WTC11 (cell line): ENCODE measurements at regions not wholly inside any gene's neighbourhood (a gene's known extent, or its start where the extent isn't known, plus 50 kb on each side); places are given as distances from the start of the nearest gene placed in this dataset.

Experiments used
- ATAC-seq: fragments of 200-7000 bp; cut with Tn5 transposase; 2 replicates; pipeline ENCODE4 v1.10.0; 2021; ENCODE audit warnings: mild to moderate bottlenecking, moderate library complexity
- CTCF ChIA-PET: fragments of 300-600 bp; sonication (Branson Sonifier 250); formaldehyde crosslinking; loops from one replicate; lab custom pipeline; 2021; ENCODE audit warnings: antibody characterized with exemption; lab: Charles Lee
- POLR2A ChIA-PET: fragments of 350-600 bp; sonication (Branson Sonifier 250); formaldehyde crosslinking; loops from one replicate; lab custom pipeline; 2021; ENCODE audit warnings: antibody characterized with exemption; lab: Charles Lee
- DNase-seq: peaks from one replicate; pipeline ENCODE4 v3.0.0; 2021; ENCODE audit warnings: low spot score
- H3K27ac Mint-ChIP-seq: 2 replicates; pipeline ENCODE4 v1.8.0; 2021; ENCODE audit warnings: mixed read lengths
- H3K27me3 Mint-ChIP-seq: 2 replicates; pipeline ENCODE4 v1.8.0; 2021; ENCODE audit warnings: low read depth, mild to moderate bottlenecking, moderate library complexity, mixed read lengths
- H3K36me3 Mint-ChIP-seq: 2 replicates; pipeline ENCODE4 v1.8.0; 2021; ENCODE audit warnings: mixed read lengths
- H3K4me1 Mint-ChIP-seq: 2 replicates; pipeline ENCODE4 v1.8.0; 2022; ENCODE audit warnings: mixed read lengths
- H3K4me3 Mint-ChIP-seq: 2 replicates; pipeline ENCODE4 v1.8.0; 2021; ENCODE audit warnings: mild to moderate bottlenecking, moderate library complexity, mixed read lengths
- H3K9me3 Mint-ChIP-seq: 2 replicates; pipeline ENCODE4 v1.8.0; 2021; ENCODE audit warnings: mixed read lengths
- CBFB ChIP-seq: sonication (generic); formaldehyde crosslinking; IDR thresholded peaks from 2 replicates; pipeline ENCODE4 v1.8.1; 2022; ENCODE audit warnings: mild to moderate bottlenecking, low read depth, missing genetic modification reagents
- ERG ChIP-seq: fragments of 250-450 bp; sonication (Bioruptor Pico); IDR thresholded peaks from 2 replicates; pipeline ENCODE4 v1.8.0; 2021; ENCODE audit warnings: mild to moderate bottlenecking
- FOXK1 ChIP-seq: sonication (generic); formaldehyde crosslinking; IDR thresholded peaks from 2 replicates; pipeline ENCODE4 v1.8.0; 2022; ENCODE audit warnings: mild to moderate bottlenecking, moderate library complexity, missing genetic modification reagents
- GABPB1 ChIP-seq: sonication (generic); formaldehyde crosslinking; IDR thresholded peaks from 2 replicates; pipeline ENCODE4 v1.8.1; 2023; ENCODE audit warnings: mild to moderate bottlenecking, missing genetic modification reagents
- HMGA2 ChIP-seq: fragments of 250-450 bp; sonication (Bioruptor Pico); IDR thresholded peaks from 2 replicates; pipeline ENCODE4 v1.4.0; 2021; ENCODE audit warnings: mild to moderate bottlenecking, moderate library complexity
- HMGXB4 ChIP-seq: sonication (generic); formaldehyde crosslinking; IDR thresholded peaks from 2 replicates; pipeline ENCODE4 v1.8.1; 2023; ENCODE audit warnings: mild to moderate bottlenecking, moderate library complexity, missing genetic modification reagents
- IRF2 ChIP-seq: sonication (generic); formaldehyde crosslinking; IDR thresholded peaks from 2 replicates; pipeline ENCODE4 v1.8.0; 2022; ENCODE audit warnings: low read depth, missing genetic modification reagents, borderline replicate concordance
- MXD4 ChIP-seq: fragments of 250-450 bp; sonication (Bioruptor Pico); IDR thresholded peaks from 2 replicates; pipeline ENCODE4 v1.8.0; 2021; ENCODE audit warnings: mild to moderate bottlenecking, moderate library complexity, borderline replicate concordance
- NFATC4 ChIP-seq: fragments of 250-450 bp; sonication (Bioruptor Pico); IDR thresholded peaks from 2 replicates; pipeline ENCODE4 v1.9.0; 2021; ENCODE audit warnings: mild to moderate bottlenecking
- RORB ChIP-seq: fragments of 250-450 bp; sonication (Bioruptor Pico); IDR thresholded peaks from 2 replicates; pipeline ENCODE4 v1.9.0; 2021; ENCODE audit warnings: mild to moderate bottlenecking
- SMAD4 ChIP-seq: sonication (generic); formaldehyde crosslinking; IDR thresholded peaks from 2 replicates; pipeline ENCODE4 v1.8.0; 2022; ENCODE audit warnings: mild to moderate bottlenecking, missing genetic modification reagents
- ZNF317 ChIP-seq: sonication (generic); formaldehyde crosslinking; IDR thresholded peaks from 2 replicates; pipeline ENCODE4 v1.8.1; 2023; ENCODE audit warnings: low read depth, mild to moderate bottlenecking, moderate library complexity, missing genetic modification reagents, borderline replicate concordance
- ZNF423 ChIP-seq: fragments of 250-450 bp; sonication (Bioruptor Pico); IDR thresholded peaks from 2 replicates; pipeline ENCODE4 v2.1.2; 2022; ENCODE audit warnings: mild to moderate bottlenecking, moderate library complexity
- ZNF532 ChIP-seq: fragments of 250-450 bp; sonication (Bioruptor Pico); IDR thresholded peaks from 2 replicates; pipeline ENCODE4 v1.9.0; 2021; ENCODE audit warnings: mild to moderate bottlenecking, borderline replicate concordance

- no peak overlapping the region for H3K4me3 Mint-ChIP-seq
- DNase-seq (no peak), ATAC-seq (no peak)
- no peak overlapping the region for H3K27ac Mint-ChIP-seq
- peaks cover 9% of the 10 kb centered on the region for H3K4me1 Mint-ChIP-seq
- ChIA-PET CTCF (no interaction called here), POLR2A (no interaction called here)
- no peaks in the 10 kb centered on the region for H3K36me3 Mint-ChIP-seq
- TF ChIP-seq GABPB1 (CRISPR knock-in tag), result no peak
- TF ChIP-seq ZNF423 (CRISPR knock-in tag), result no peak
- TF ChIP-seq HMGA2 (CRISPR knock-in tag), result no peak
- H3K27me3 Mint-ChIP-seq, result no peaks in the 10 kb centered on the region; the same call in 1 of the 2 replicates
- peaks cover 19% of the 10 kb centered on the region for H3K9me3 Mint-ChIP-seq
Observed at GRCh38 chr18:45409971-45410370, 205.3 kb upstream of the SLC14A2 start.

GRCh38 chr18:45412577-45412976, 202.7 kb upstream of the SLC14A2 start:
- Mint-ChIP-seq H3K27me3 (no peaks in the 10 kb centered on the region; the same call in 1 of the 2 replicates), H3K36me3 (no peaks in the 10 kb centered on the region), H3K9me3 (peaks cover 4% of the 10 kb centered on the region; the same call in 1 of the 2 replicates), H3K27ac (no peak overlapping the region), H3K4me3 (no peak overlapping the region), H3K4me1 (peaks cover 31% of the 10 kb centered on the region)
- DNase-seq, result no peak
- ChIA-PET CTCF (no interaction called here), POLR2A (no interaction called here)
- no peak for ATAC-seq
- TF ChIP-seq ZNF532, result no peak
- no peak for TF ChIP-seq ZNF423 (CRISPR knock-in tag)
- TF ChIP-seq SMAD4 (CRISPR knock-in tag), result no peak
- TF ChIP-seq HMGXB4 (CRISPR knock-in tag), result no peak
- TF ChIP-seq RORB (CRISPR knock-in tag), result no peak
- no peak for TF ChIP-seq NFATC4

GRCh38 chr18:45413180-45413836, 202.0 kb upstream of the SLC14A2 start:
- Mint-ChIP-seq H3K27ac (no peak overlapping the region), H3K27me3 (no peaks in the 10 kb centered on the region; the same call in 1 of the 2 replicates), H3K9me3 (peaks cover 4% of the 10 kb centered on the region; the same call in 1 of the 2 replicates), H3K4me1 (peaks cover 31% of the 10 kb centered on the region), H3K4me3 (no peak overlapping the region), H3K36me3 (no peaks in the 10 kb centered on the region)
- ChIA-PET POLR2A (no interaction called here), CTCF (no interaction called here)
- TF ChIP-seq ZNF317 (CRISPR knock-in tag), result no peak
- TF ChIP-seq ERG (CRISPR knock-in tag), result no peak
- TF ChIP-seq MXD4 (CRISPR knock-in tag), result no peak
- no peak for TF ChIP-seq IRF2 (CRISPR knock-in tag)
- TF ChIP-seq CBFB, result no peak
- TF ChIP-seq FOXK1 (CRISPR knock-in tag), result no peak
- DNase-seq, result no peak
- no peak for ATAC-seq
